ENCODE measurements at regions not wholly inside any gene's neighbourhood (a gene's known extent, or its start where the extent isn't known, plus 50 kb on each side); places are given as distances from the start of the nearest gene placed in this dataset.

DNA sequence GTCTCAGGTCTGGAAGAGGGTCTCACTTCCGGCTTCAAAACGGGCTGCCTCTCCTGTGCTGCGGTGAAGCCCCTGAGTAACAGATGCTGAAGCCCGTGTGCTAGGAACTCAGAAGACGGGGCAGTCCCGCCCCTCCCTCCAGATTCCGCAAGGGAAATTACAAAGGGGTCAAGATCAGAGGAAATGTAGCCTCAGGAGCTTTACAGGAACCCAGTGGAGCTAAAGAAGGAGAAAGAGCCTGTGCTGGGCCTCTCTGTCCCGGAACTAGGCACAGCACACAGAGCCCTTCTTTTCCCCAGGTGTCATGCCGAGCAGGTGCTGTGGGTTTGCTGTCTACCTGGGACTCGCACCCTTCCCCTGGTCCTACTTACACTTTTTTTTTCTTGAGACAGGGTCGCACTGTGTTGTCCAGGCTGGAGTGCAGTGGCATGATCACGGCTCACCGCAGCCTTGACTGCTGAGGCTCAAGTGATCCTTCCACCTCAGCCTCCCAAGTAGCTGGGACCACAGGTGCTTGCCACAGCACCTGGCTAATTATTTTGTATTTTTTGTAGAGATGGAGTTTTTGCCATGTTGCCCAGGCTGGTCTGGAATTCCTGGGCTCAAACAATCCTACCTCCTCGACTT, 72.7 kb upstream of the MAP4K4 start:
- Mint-ChIP-seq H3K27me3 (peaks cover 3% of the 10 kb centered on the region), H3K4me3 (ENCODE audit: low read depth) (no peak overlapping the region), H3K36me3 (ENCODE audit: insufficient read depth) (no peaks in the 10 kb centered on the region), H3K9me3 (ENCODE audit: low read depth) (peaks cover 3% of the 10 kb centered on the region), H3K4me1 (ENCODE audit: low read depth) (peaks cover 8% of the 10 kb centered on the region), H3K27ac (no peak overlapping the region)
- no peak for DNase-seq (ENCODE audit: low spot score, unreplicated experiment)
- TF ChIP-seq, protein P1, sequence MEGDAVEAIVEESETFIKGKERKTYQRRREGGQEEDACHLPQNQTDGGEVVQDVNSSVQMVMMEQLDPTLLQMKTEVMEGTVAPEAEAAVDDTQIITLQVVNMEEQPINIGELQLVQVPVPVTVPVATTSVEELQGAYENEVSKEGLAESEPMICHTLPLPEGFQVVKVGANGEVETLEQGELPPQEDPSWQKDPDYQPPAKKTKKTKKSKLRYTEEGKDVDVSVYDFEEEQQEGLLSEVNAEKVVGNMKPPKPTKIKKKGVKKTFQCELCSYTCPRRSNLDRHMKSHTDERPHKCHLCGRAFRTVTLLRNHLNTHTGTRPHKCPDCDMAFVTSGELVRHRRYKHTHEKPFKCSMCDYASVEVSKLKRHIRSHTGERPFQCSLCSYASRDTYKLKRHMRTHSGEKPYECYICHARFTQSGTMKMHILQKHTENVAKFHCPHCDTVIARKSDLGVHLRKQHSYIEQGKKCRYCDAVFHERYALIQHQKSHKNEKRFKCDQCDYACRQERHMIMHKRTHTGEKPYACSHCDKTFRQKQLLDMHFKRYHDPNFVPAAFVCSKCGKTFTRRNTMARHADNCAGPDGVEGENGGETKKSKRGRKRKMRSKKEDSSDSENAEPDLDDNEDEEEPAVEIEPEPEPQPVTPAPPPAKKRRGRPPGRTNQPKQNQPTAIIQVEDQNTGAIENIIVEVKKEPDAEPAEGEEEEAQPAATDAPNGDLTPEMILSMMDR (IDR thresholded peaks at IDR 0.05; ENCODE audit: unreplicated experiment), result no peak

DNA sequence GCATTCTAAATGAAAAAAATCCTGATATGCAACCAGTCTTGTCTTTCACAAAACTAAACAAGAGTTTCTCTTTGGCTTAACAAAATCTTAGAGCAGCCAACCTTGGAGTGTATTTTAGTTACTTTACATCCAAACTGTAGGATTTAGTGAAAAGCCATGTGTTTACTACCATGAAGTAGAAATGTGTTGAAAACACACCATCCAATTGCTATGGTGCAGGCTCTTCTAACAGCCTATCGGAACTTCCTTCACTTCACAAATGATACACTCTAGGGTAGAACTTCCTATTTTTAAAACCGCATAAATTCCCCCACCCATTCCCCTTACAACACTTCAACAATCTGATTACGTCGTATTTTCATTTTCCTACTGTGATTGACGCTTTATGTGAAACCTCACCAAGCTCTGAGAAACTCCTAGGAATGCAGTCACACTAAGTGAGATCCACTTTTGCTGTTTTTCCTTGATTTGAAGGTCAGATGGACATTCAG, 74.4 kb upstream of the MAP4K4 start:
- peaks cover 6% of the 10 kb centered on the region for H3K27me3 Mint-ChIP-seq
- no peaks in the 10 kb centered on the region for H3K36me3 Mint-ChIP-seq (ENCODE audit: insufficient read depth)
- no peak overlapping the region for H3K4me3 Mint-ChIP-seq (ENCODE audit: low read depth)
- TF ChIP-seq, protein P1 (IDR thresholded peaks at IDR 0.05; ENCODE audit: unreplicated experiment), result no peak
- peaks cover 8% of the 10 kb centered on the region for H3K4me1 Mint-ChIP-seq (ENCODE audit: low read depth)
- peaks cover 3% of the 10 kb centered on the region for H3K9me3 Mint-ChIP-seq (ENCODE audit: low read depth)
- no peak overlapping the region for H3K27ac Mint-ChIP-seq
- DNase-seq (ENCODE audit: low spot score, unreplicated experiment), result no peak

- Mint-ChIP-seq H3K36me3 (ENCODE audit: insufficient read depth) (no peaks in the 10 kb centered on the region), H3K9me3 (ENCODE audit: low read depth) (peaks cover under 1% of the 10 kb centered on the region), H3K27ac (no peak overlapping the region), H3K27me3 (peaks cover 8% of the 10 kb centered on the region), H3K4me3 (ENCODE audit: low read depth) (no peak overlapping the region), H3K4me1 (ENCODE audit: low read depth) (peaks cover 9% of the 10 kb centered on the region)
- TF ChIP-seq, protein P1 (IDR thresholded peaks at IDR 0.05; ENCODE audit: unreplicated experiment), result no peak
- no peak for DNase-seq (ENCODE audit: low spot score, unreplicated experiment)
Observed at GRCh38 chr2:101622210-101623030, 75.1 kb upstream of the MAP4K4 start.

- no peak for DNase-seq (ENCODE audit: low spot score, unreplicated experiment)
- H3K9me3 Mint-ChIP-seq (ENCODE audit: low read depth), result no peaks in the 10 kb centered on the region
- no peak overlapping the region for H3K27ac Mint-ChIP-seq
Observed at GRCh38 chr2:101619191-101619591, 78.3 kb upstream of the MAP4K4 start.

DNA sequence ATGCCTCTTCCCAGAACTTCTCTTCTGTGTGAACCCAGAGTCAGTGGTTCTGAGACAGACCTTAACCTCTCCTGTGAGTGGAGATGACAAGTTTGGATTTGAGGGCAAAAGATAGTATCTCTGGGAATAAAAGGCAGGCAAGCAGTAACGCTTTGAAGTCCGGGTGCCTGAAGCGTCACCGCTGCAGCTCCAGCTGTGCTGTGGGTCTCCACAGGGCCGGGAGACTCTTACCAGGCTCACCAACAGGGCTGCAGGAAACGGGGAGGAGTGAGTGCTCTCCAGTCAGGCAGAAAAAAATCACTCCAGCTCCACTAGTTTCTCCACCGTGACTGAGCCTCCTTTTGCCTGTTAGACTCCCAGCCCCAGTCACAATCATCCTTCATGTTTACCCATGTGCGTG, 79.7 kb upstream of the MAP4K4 start:
- no peak overlapping the region for H3K27ac Mint-ChIP-seq
- peaks cover 10% of the 10 kb centered on the region for H3K27me3 Mint-ChIP-seq
- H3K36me3 Mint-ChIP-seq (ENCODE audit: insufficient read depth), result no peaks in the 10 kb centered on the region
- no peak for DNase-seq (ENCODE audit: low spot score, unreplicated experiment)
- H3K4me1 Mint-ChIP-seq (ENCODE audit: low read depth), result peaks cover 13% of the 10 kb centered on the region
- no peaks in the 10 kb centered on the region for H3K9me3 Mint-ChIP-seq (ENCODE audit: low read depth)
- no peak overlapping the region for H3K4me3 Mint-ChIP-seq (ENCODE audit: low read depth)
- TF ChIP-seq, protein P1 (IDR thresholded peaks at IDR 0.05; ENCODE audit: unreplicated experiment), result no peak

More at GRCh38 chr2:101619191-101619591, 78.3 kb upstream of the MAP4K4 start:
- TF ChIP-seq, protein P1 (IDR thresholded peaks at IDR 0.05; ENCODE audit: unreplicated experiment), result no peak
- Mint-ChIP-seq H3K4me1 (ENCODE audit: low read depth) (peaks cover 15% of the 10 kb centered on the region), H3K4me3 (ENCODE audit: low read depth) (no peak overlapping the region), H3K27me3 (peaks cover 10% of the 10 kb centered on the region), H3K36me3 (ENCODE audit: insufficient read depth) (no peaks in the 10 kb centered on the region)
